Body of pancreas (tissue), 4 donors: ENCODE measurements at regions not wholly inside any gene's neighbourhood (a gene's known extent, or its start where the extent isn't known, plus 50 kb on each side); places are given as distances from the start of the nearest gene placed in this dataset.

Source experiments
- ATAC-seq: fragments of 150-250 bp; one replicate; pipeline ENCODE4 v1.9.1; 2016
- DNase-seq, 4 donors: peaks; one replicate each; pipeline ENCODE4 v3.0.0-alpha.2; 2019
- H3K27ac ChIP-seq, 4 donors: fragments of 200-600 bp; sonication (generic); 1 replicate in 3 of 4; 2 replicates in 1 of 4; pipeline versions ENCODE4 v1.5.1 to v1.6.1; 2016 to 2019; ENCODE audit warnings: mild to moderate bottlenecking in 1 of 4, mixed read lengths in 1 of 4, moderate library complexity in 1 of 4
- H3K27me3 ChIP-seq, 2 donors: fragments of 200-600 bp; sonication (generic); one replicate each; pipeline ENCODE4 v1.6.0; 2016; ENCODE audit warnings: mild to moderate bottlenecking in 1 of 2
- H3K36me3 ChIP-seq, 2 donors: fragments of 200-600 bp; sonication (generic); replicated peaks in 1 of 2; 2 replicates each; pipeline ENCODE4 v1.5.1; 2016; ENCODE audit warnings: low read depth in 2 of 2; ENCODE audit not compliant: insufficient read depth in 1 of 2
- H3K4me1 ChIP-seq: fragments of 200-600 bp; sonication (generic); one replicate; pipeline ENCODE4 v1.6.0; 2016
- H3K4me3 ChIP-seq, 2 donors: fragments of 200-600 bp; sonication (generic); 1 replicate in 1 of 2; 2 replicates in 1 of 2; pipeline ENCODE4 v1.5.1; 2016 to 2019
- H3K9me3 ChIP-seq, 3 donors: fragments of 200-600 bp; sonication (generic); 1 replicate in 2 of 3; 2 replicates in 1 of 3; pipeline ENCODE4 v1.5.1; 2016
- CTCF ChIP-seq, 7 experiments: fragments of 450-650 bp in 4 of 7; fragments of 200-600 bp in 3 of 7; sonication (generic) in 3 of 7; IDR thresholded peaks; one replicate each; pipeline ENCODE4 v1.5.1; 2016 to 2019; ENCODE audit warnings: antibody characterized with exemption in 7 of 7
- POLR2A ChIP-seq, 3 donors: fragments of 450-650 bp; IDR thresholded peaks; one replicate each; pipeline ENCODE4 v1.6.1; 2016; ENCODE audit warnings: antibody characterized with exemption in 3 of 3, mild to moderate bottlenecking in 2 of 3
- WGBS, 2 donors: methylation state at CpG; one replicate each; pipeline ENCODE4 v1.1.5; 2017; 5-methylcytosine and 5-hydroxymethylcytosine counted together
- intact Hi-C: fragments of 100-400 bp; cut with DNase I; formaldehyde crosslinking; loops from one replicate; pipeline ENCODE4 v1.15.1; 2023

GRCh38 chr3:10676905-10677304 lies 139.1 kb upstream of the SLC6A11 start:
- Histone ChIP-seq H3K9me3 (no peaks in the 10 kb centered on the region), H3K4me3 (no peak overlapping the region), H3K4me1 (no peaks in the 10 kb centered on the region), H3K27me3 (no peaks in the 10 kb centered on the region), H3K27ac (no peak overlapping the region), H3K36me3 (no peaks in the 10 kb centered on the region)
- WGBS, 2 donors = 62 to 66% methylated on average over 1 of the region's 1 CpG
- intact Hi-C loops = no loop called here
- TF ChIP-seq POLR2A (IDR thresholded peaks at IDR 0.05) (no peak), CTCF (IDR thresholded peaks at IDR 0.05) (no peak)
- DNase-seq (no peak), ATAC-seq (no peak)

- no peak for DNase-seq
- no peak overlapping the region for H3K4me3 ChIP-seq
- H3K4me1 ChIP-seq = no peaks in the 10 kb centered on the region
- no peaks in the 10 kb centered on the region for H3K36me3 ChIP-seq
- WGBS, 2 donors = 35 to 79% methylated on average over 1 to 2 of the region's 2 CpGs
- H3K9me3 ChIP-seq = no peaks in the 10 kb centered on the region
- intact Hi-C loops = no loop called here
- H3K27ac ChIP-seq = no peak overlapping the region
- no peaks in the 10 kb centered on the region for H3K27me3 ChIP-seq
- TF ChIP-seq POLR2A (IDR thresholded peaks at IDR 0.05) = no peak
- no peak for TF ChIP-seq CTCF (IDR thresholded peaks at IDR 0.05)
- ATAC-seq = no peak
These were observed 137.1 kb upstream of the SLC6A11 start for GRCh38 chr3:10678796-10679376.

GRCh38 chr3:10680796-10681195 lies 135.2 kb upstream of the SLC6A11 start:
- H3K9me3 ChIP-seq = no peaks in the 10 kb centered on the region

GRCh38 chr3:10682692-10683091 lies 133.3 kb upstream of the SLC6A11 start:
- Histone ChIP-seq H3K4me3 (no peak overlapping the region), H3K36me3 (no peaks in the 10 kb centered on the region), H3K27ac (no peak overlapping the region), H3K9me3 (no peaks in the 10 kb centered on the region), H3K27me3 (no peaks in the 10 kb centered on the region), H3K4me1 (no peaks in the 10 kb centered on the region)
- WGBS, 2 donors = 51 to 52% methylated on average over 4 of the region's 4 CpGs
- intact Hi-C loops = no loop called here
- DNase-seq = no peak
- ATAC-seq = no peak
- TF ChIP-seq POLR2A (IDR thresholded peaks at IDR 0.05) (no peak), CTCF (IDR thresholded peaks at IDR 0.05) (no peak)

More at GRCh38 chr3:10680796-10681195, 135.2 kb upstream of the SLC6A11 start:
- no peaks in the 10 kb centered on the region for H3K36me3 ChIP-seq
- TF ChIP-seq POLR2A (IDR thresholded peaks at IDR 0.05) = no peak
- 77 to 89% methylated on average over 7 of the region's 7 CpGs for WGBS, 2 donors
- H3K27ac ChIP-seq = no peak overlapping the region
- DNase-seq (no peak), ATAC-seq (no peak)
- H3K4me3 ChIP-seq = no peak overlapping the region
- intact Hi-C loops = no loop called here
- H3K27me3 ChIP-seq = no peaks in the 10 kb centered on the region
- H3K4me1 ChIP-seq = no peaks in the 10 kb centered on the region

- Histone ChIP-seq H3K4me3 (no peak overlapping the region), H3K27me3 (no peaks in the 10 kb centered on the region), H3K4me1 (no peaks in the 10 kb centered on the region), H3K36me3 (no peaks in the 10 kb centered on the region), H3K9me3 (no peaks in the 10 kb centered on the region), H3K27ac (no peak overlapping the region)
- intact Hi-C loops = no loop called here
- ATAC-seq (no peak), DNase-seq (no peak)
- TF ChIP-seq CTCF (IDR thresholded peaks at IDR 0.05) = no peak
- no peak for TF ChIP-seq POLR2A (IDR thresholded peaks at IDR 0.05)
- 34 to 38% methylated on average over 1 of the region's 1 CpG for WGBS, 2 donors
These were observed 132.9 kb upstream of the SLC6A11 start for GRCh38 chr3:10683106-10683505.
